ENCODE measurements at regions not wholly inside any gene's neighbourhood (a gene's known extent, or its start where the extent isn't known, plus 50 kb on each side); places are given as distances from the start of the nearest gene placed in this dataset.

DNA sequence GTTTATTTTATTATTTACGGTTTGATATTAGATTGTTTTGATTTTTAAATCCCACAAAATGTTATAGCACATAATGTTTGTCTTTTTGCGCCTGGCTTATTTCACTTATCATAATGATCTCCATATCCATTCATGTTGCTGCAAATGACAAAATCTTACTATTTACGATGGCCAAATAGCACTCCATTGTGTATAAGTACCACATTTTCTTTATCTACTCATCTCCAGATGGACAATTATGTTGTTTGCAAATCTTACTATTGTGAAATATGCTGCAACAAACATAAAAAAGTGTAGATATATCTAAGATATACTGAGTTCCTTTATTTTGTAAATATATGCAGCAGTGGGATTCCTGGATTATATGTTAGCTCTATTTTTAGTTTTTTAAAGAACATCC lies 1568.3 kb downstream of the AMY1C start:
- TF ChIP-seq POLR2AphosphoS5 (IDR thresholded peaks at IDR 0.05; ENCODE audit: insufficient read depth, low read depth, low read length), result no peak
- TF ChIP-seq, protein P1, sequence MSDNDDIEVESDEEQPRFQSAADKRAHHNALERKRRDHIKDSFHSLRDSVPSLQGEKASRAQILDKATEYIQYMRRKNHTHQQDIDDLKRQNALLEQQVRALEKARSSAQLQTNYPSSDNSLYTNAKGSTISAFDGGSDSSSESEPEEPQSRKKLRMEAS (IDR thresholded peaks at IDR 0.05; ENCODE audit: insufficient read depth, insufficient read length), result no peak
- TF ChIP-seq GATA2 (IDR thresholded peaks at IDR 0.05; ENCODE audit: insufficient read depth, insufficient read length, low read depth, low read length), result no peak
- no peak for TF ChIP-seq FOS (IDR thresholded peaks at IDR 0.05; ENCODE audit: borderline replicate concordance, insufficient read depth, low read length)
- Histone ChIP-seq H3K4me1 (ENCODE audit: control insufficient read depth, extremely low read depth, insufficient read depth, low read length) (no peaks in the 10 kb centered on the region), H3K9me3 (replicated peaks; ENCODE audit: control insufficient read depth, insufficient read depth, low read length) (no peaks in the 10 kb centered on the region), H4K20me1 (replicated peaks; ENCODE audit: control insufficient read depth, extremely low read depth, insufficient read depth, low read length) (no peaks in the 10 kb centered on the region), H3K36me3 (ENCODE audit: control insufficient read depth in 2 of 2, extremely low read depth in 1 of 2, insufficient read depth in 2 of 2, low read length in 2 of 2) (no peaks in the 10 kb centered on the region), H3K27me3 (ENCODE audit: control insufficient read depth in 2 of 2, insufficient read depth in 2 of 2, low read length in 2 of 2) (no peaks in the 10 kb centered on the region), H3K79me2 (ENCODE audit: control insufficient read depth, insufficient read depth, low read length) (no peaks in the 10 kb centered on the region), H3K27ac (ENCODE audit: insufficient read depth, low read depth, low read length) (no peak overlapping the region), H3K4me3 (replicated peaks in 1 of 3; ENCODE audit: insufficient read depth in 1 of 3, low read depth in 1 of 3, low read length in 3 of 3) (no peak overlapping the region), H3K4me2 (ENCODE audit: insufficient read depth, low read length) (no peak overlapping the region), H3K9ac (replicated peaks; ENCODE audit: extremely low read depth, insufficient read depth, low read length) (no peak overlapping the region), H2AFZ (ENCODE audit: low read depth, low read length) (no peak overlapping the region), H3K9me1 (replicated peaks; ENCODE audit: control insufficient read depth, extremely low read depth, insufficient read depth, low read length) (no peaks in the 10 kb centered on the region)
- CTCF ChIA-PET, result no interaction called here
- DNase-seq (ENCODE audit: low read depth, low spot score), result no peak
- POLR2A ChIA-PET, result no interaction called here
- dilution Hi-C loops (cut with MboI; ENCODE audit: extremely low pct_ligation_motif_present, low sequenced_read_pairs), result no loop called here
- FAIRE-seq, result no peak
- no TSS peak for BruUV-seq (replicated peaks)
- intact Hi-C loops (cut with micrococcal nuclease), result no loop called here

DNA sequence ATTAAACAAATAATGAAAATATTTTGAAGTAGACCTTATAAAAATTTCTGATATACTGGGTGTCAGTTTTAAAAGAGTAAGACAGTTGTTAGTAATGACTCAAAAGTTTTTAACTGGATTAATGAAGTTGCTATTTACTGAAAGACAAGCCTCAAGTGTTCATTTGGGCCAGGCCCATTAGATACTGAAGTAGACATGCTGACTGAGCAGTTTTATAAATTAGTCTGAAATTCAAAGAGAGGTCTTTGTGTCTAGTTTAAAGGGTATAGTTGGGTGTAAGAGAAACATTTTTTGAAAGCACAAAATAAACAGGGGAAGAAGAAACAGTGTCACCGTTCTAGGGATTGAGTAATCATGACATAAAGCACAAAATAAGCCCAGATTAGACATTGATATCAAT lies 1577.2 kb downstream of the AMY1C start:
- H3K9me1 ChIP-seq (replicated peaks; ENCODE audit: control insufficient read depth, extremely low read depth, insufficient read depth, low read length), result no peaks in the 10 kb centered on the region
- H3K4me3 ChIP-seq (replicated peaks in 1 of 3; ENCODE audit: insufficient read depth in 1 of 3, low read depth in 1 of 3, low read length in 3 of 3), result no peak overlapping the region
- no peak for FAIRE-seq
- dilution Hi-C loops (cut with MboI; ENCODE audit: extremely low pct_ligation_motif_present, low sequenced_read_pairs) (no loop called here), intact Hi-C loops (cut with micrococcal nuclease) (no loop called here)
- H3K9me3 ChIP-seq (replicated peaks; ENCODE audit: control insufficient read depth, insufficient read depth, low read length), result peaks cover 4% of the 10 kb centered on the region
- TF ChIP-seq, protein P1 (IDR thresholded peaks at IDR 0.05; ENCODE audit: insufficient read depth, insufficient read length), result no peak
- no peak for TF ChIP-seq GATA2 (IDR thresholded peaks at IDR 0.05; ENCODE audit: insufficient read depth, insufficient read length, low read depth, low read length)
- TF ChIP-seq FOS (IDR thresholded peaks at IDR 0.05; ENCODE audit: borderline replicate concordance, insufficient read depth, low read length), result no peak
- TF ChIP-seq POLR2A (IDR thresholded peaks at IDR 0.05; ENCODE audit: low read depth, low read length), result no peak
- TF ChIP-seq, protein P2, sequence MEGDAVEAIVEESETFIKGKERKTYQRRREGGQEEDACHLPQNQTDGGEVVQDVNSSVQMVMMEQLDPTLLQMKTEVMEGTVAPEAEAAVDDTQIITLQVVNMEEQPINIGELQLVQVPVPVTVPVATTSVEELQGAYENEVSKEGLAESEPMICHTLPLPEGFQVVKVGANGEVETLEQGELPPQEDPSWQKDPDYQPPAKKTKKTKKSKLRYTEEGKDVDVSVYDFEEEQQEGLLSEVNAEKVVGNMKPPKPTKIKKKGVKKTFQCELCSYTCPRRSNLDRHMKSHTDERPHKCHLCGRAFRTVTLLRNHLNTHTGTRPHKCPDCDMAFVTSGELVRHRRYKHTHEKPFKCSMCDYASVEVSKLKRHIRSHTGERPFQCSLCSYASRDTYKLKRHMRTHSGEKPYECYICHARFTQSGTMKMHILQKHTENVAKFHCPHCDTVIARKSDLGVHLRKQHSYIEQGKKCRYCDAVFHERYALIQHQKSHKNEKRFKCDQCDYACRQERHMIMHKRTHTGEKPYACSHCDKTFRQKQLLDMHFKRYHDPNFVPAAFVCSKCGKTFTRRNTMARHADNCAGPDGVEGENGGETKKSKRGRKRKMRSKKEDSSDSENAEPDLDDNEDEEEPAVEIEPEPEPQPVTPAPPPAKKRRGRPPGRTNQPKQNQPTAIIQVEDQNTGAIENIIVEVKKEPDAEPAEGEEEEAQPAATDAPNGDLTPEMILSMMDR (IDR thresholded peaks at IDR 0.05; ENCODE audit: extremely low read depth in 1 of 2, insufficient read depth in 1 of 2, low read depth in 1 of 2, low read length in 2 of 2), result no peak
- no peak for TF ChIP-seq POLR2AphosphoS5 (IDR thresholded peaks at IDR 0.05; ENCODE audit: insufficient read depth, low read depth, low read length)
- TF ChIP-seq MYC (IDR thresholded peaks at IDR 0.05; ENCODE audit: low read depth, low read length), result no peak
- TF ChIP-seq JUN (IDR thresholded peaks at IDR 0.05; ENCODE audit: borderline replicate concordance, insufficient read depth, insufficient read length, low read depth), result no peak
- TF ChIP-seq EZH2 (IDR thresholded peaks at IDR 0.05; ENCODE audit: borderline replicate concordance, low read depth, low read length, severe bottlenecking), result no peak
- no peaks in the 10 kb centered on the region for H3K79me2 ChIP-seq (ENCODE audit: control insufficient read depth, insufficient read depth, low read length)
- no peak overlapping the region for H3K9ac ChIP-seq (replicated peaks; ENCODE audit: extremely low read depth, insufficient read depth, low read length)
- H3K27me3 ChIP-seq (ENCODE audit: control insufficient read depth in 2 of 2, insufficient read depth in 2 of 2, low read length in 2 of 2), result no peaks in the 10 kb centered on the region
- H2AFZ ChIP-seq (ENCODE audit: low read depth, low read length), result no peak overlapping the region
- ChIA-PET CTCF (no interaction called here), POLR2A (no interaction called here)
- H3K36me3 ChIP-seq (ENCODE audit: control insufficient read depth in 2 of 2, extremely low read depth in 1 of 2, insufficient read depth in 2 of 2, low read length in 2 of 2), result no peaks in the 10 kb centered on the region
- H3K27ac ChIP-seq (ENCODE audit: insufficient read depth, low read depth, low read length), result no peak overlapping the region
- H4K20me1 ChIP-seq (replicated peaks; ENCODE audit: control insufficient read depth, extremely low read depth, insufficient read depth, low read length), result no peaks in the 10 kb centered on the region
- BruUV-seq (replicated peaks), result no TSS peak
- H3K4me2 ChIP-seq (ENCODE audit: insufficient read depth, low read length), result no peak overlapping the region
- H3K4me1 ChIP-seq (ENCODE audit: control insufficient read depth, extremely low read depth, insufficient read depth, low read length), result no peaks in the 10 kb centered on the region
- DNase-seq (ENCODE audit: low read depth, low spot score), result no peak

Data from endothelial cell of umbilical vein (primary cell).